Activated naive CD4-positive, alpha-beta T cell (primary cell): ENCODE measurements at regions not wholly inside any gene's neighbourhood (a gene's known extent, or its start where the extent isn't known, plus 50 kb on each side); places are given as distances from the start of the nearest gene placed in this dataset.

Experiments used
- DNase-seq, 4 experiments: peaks; one replicate each; lab custom pipeline; 2025; lab: John Stamatoyannopoulos, UW

DNA sequence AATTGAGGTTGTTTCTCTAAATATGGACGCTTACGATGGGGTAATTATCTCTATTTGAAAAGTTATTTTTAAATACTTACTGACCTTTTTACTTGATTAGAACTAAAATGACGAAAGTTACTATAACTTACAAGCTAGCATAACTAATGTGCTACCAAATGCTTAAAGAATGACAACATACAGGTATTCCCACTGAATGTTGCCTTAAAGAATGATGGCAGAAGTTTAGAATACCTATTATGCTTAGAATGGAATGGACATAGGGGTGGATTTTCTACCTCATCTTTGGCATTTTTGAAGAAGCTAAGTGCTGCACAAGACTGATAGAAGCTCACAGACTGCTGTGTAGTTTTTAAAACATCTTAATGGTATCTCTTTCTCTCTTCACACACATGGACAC, 284.8 kb downstream of the THBS2 start:
- DNase-seq, result no peak

DNA sequence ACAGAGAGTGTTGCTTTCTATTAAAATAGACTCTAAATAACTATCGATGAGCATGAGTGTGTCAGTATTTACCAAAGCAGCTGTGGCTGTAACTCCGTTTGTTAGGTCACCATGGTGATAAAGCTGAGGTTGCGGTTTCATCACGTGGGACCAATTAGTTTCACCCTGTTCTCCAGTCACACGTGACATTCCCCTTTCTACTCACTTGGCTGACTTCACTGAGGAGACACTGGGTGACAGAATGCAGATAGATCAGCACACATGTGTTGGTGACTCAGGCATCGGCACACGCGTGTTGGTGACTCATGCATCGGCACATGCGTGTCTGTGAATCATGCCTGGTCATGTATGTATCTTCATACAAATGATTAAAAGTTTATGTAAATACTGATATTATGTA, 285.4 kb downstream of the THBS2 start:
- DNase-seq, result no peak

DNA sequence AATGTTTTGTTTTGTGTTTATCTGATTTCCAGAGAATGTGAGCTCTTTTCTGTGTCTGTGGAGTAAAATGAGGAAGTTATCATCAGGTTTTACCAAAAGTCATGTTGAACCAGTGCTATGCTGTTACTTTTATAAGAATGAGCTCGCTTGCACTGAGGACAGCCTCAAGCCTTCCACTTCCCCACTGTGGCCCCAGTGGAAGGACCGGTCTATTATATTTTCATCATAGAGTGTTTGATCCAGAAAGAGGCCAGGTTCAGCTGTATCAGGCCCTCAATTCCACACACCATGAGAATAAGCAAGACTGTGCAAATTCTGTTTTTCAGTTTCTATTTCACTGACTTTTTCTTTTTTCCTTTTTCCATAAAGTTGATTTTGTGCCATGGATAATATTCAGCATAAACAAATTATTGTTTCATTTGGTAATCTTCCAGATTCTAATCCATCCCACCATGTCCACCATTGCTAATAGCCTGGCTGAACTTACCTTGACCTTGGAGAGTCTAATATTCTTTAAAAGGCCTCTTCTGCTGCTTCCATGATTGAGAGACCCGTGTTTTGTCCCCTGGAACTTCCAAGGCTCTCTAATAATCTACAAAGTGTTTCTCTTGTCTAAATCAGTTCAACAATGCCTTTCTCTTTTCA, 286.2 kb downstream of the THBS2 start:
- DNase-seq, result no peak

DNA sequence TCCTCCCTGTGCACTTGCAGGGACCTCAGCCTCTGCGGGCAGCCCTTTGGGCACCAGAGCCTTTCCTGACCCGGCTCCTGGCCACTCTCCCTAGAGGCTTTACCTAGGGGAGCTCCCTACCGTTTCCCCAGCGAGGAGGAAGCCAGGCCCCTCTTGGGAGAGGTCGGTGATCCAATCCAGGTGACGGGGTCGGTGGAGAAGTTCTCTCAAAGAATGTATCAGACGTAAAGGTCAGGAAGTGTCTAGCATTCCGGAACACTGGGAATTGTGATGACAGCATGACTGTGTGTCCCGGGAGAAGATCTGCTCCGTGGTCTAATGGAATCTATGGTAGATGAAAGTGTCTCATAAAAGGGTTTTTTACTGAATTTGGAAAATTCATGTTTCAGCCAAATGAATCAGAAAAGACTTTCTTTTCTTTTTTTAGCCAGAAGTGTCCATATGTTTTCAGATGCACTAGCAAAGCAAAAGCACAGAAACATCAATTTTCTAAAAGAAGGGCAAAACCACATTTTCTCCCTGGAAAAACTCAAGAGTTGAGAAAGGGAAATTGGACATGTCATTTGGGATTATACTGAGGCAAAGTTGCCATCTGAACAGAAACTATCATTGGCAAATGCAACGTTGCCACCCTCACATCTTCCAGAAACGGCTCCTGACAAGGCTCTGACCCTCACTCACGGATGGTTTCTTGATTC, 289.4 kb downstream of the THBS2 start:
- no peak for DNase-seq

DNA sequence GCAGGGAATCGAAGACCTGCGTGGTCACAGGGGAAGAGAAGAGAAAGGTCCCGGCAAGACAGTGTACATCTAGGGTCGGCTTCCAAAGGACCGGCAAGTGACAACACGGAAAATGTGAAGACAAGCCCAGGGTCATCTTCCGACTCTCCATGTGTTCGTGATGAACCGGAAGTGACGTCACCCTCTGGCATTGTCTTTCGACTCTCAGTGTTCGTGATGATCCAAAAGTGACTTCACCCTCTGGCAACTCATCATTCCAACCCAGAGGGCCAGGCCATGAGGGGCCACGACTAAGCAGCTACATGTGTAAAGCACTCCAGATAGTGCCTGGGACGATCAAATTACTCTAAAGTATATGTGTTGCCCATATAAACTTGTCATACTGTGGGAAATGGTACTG, 290.8 kb downstream of the THBS2 start:
- no peak for DNase-seq

DNA sequence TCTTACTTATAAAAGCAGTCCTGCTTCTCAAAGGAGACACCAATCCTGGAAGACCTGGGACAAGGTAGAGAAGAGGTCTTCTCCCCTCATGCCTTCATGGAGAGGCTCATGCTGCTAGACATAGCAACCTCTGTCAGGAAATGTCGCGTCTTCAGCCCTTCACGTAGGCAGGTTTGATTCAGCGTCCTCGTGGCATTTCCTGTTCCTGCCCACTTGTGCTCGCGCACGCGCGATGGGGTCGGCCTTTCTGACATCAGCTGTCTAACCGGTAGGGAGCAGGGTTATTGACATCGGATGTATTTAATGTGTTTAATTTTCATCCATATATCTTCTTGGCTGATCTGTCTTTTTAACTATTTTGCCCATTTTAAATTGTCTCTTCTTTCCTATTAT, 292.4 kb downstream of the THBS2 start:
- DNase-seq, result no peak

DNA sequence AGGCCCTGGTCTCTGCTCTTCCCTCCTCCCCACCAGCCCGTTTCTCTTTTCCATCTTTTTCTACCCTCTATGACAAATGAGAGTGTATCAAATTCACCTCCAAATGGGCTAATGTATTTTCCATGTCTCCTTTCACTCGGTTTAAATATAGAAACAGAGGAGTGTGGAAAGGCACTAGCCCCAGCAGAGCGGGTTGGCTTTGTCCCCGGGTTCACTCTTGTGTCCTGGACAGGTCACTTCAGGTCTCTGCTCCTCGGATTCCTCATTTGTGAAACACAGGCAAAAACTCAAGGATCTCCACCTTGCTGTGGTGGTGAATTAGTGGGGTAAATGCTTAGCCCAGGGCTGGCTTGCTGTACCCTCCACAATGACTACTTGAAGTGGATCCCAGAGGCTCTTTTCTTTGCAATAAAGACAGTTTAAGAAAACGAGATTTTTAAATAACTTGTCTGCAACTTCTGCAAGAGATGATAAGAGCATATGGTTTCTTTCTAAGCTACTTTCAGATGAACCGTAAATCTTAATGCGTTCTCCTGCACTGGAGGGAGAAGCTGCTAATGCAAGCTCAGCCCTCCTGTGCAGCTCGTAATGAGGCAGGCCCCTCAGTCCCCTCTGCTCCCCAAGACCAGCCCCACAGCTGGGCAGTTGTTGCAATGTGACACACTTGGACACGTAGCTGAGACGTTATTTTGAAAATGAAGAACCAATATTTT, 292.9 kb downstream of the THBS2 start:
- DNase-seq, result no peak

DNA sequence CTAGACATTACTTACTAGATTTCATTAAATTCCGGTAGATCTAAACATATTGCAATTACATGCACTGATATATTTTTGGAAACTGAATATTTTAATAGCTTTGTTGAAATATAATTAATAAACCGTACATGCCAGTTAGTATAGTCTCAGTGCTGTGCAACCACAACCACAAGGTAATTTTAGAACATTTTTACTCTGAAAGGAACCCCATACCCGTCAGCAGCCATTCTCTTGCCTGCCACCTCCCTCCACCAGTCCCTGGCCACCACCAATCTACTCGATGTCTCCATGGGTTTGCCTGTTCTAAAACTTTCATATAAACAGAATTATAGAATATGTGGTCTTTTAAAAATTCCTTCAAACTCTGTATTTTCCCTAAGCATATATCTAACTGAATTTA, 293.9 kb downstream of the THBS2 start:
- DNase-seq, result no peak

DNA sequence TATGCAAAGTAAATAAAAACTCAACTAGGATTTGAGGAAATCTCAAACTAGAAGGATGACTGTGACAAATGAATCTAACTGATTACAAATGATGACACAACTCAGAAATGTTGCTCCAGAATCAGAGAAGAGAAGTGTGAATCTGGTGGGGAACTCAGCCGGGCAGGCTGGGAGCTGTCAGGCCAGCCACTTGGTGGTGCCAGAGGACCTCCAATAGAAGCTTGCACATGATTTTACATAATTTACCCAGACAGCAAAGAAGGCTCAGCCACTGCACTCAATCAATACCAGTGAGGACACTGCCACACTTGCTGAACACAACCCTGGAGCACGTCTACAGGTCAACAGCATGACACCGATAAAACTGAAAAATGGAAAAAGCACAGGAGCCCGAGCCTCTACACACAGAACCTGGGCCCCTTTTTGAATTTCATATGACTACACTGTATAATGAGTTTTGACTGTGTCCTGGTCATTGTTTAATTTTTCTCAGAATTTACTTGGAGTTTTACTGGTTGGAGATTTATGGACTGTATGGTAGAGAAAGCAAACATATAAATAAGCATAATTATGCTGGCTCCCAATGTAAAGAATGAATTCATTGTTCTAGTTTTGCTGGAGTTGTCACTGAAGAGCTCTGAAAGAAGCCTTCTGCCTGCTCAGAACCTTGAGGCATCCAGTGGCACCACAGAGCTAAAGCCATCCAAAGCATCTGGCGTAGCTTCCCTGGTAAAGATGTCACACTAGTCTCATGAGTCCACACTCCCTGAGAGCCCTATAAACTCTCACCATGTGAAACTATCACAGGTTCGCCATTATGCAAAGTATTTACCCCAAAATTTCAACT, 296.5 kb downstream of the THBS2 start:
- peak in 1 of 4 experiments; percentile 18 for DNase-seq

DNA sequence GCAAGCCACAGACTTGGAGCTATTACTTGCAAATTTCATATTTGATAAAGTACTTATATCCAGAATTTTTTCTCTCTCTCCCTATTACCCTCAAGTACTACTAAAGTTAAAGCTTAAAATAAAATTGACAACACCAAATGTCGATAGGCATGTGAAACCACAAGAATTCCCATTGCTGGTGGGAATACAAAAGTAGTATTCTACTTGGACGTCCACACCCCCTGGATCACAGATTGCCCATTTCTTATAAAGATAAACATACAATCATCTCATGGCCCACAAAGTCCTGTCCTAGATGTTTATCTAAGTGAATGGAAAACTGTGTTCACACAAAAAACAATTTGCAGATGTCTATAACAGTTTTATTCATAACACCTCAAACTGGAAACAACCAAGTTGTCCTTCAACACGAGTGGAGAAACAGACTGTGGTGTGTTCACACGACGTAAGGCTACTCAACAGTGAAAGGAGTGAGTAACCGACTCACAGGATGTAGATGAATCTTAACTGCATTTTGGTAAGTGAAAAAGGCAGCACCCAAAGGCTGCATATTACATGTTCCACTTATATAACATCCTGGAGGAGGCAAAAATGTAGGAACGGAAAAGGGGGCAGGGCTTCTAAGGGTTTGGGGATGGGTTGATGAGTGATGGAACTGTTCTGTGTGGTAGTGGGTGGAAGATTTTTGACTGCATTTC, 297.4 kb downstream of the THBS2 start:
- DNase-seq, result no peak

DNA sequence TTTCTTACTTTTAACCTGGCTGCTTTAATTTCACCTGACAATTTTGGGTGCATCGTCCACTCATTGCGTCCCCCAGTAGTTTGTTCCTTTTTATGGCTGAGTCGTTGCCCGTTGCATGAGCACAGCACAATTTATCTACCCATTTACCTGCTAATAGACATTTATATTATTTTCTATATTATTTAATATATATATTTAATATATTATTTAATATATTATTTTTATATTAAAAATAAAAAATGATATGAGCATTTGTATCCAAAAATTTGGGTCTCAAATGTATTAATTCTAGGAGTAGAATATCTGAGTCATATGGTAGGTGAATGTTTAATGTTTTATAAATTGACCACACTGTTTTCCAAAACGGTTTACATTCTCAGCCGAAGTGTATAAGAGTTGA, 300.2 kb downstream of the THBS2 start:
- no peak for DNase-seq

DNA sequence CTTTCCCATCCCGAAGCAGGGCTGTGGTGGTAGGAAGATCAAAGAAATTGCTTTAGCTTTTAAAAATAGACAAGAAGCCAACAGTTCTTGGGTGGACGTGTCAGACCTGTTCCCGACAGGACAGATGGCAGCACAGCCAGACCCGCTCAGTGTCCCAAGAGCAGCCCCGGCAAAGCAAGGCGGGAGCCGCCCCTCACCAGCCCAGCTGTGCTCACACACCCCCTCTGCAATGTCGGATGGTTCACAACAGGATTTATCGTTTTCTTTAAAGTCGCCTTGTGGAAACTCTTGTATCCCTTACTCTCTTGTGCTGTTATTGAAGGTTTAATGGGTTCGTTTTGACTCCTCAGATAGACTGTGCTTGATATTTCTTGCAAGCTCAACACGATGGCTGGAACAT, 302.4 kb downstream of the THBS2 start:
- DNase-seq, result no peak

DNA sequence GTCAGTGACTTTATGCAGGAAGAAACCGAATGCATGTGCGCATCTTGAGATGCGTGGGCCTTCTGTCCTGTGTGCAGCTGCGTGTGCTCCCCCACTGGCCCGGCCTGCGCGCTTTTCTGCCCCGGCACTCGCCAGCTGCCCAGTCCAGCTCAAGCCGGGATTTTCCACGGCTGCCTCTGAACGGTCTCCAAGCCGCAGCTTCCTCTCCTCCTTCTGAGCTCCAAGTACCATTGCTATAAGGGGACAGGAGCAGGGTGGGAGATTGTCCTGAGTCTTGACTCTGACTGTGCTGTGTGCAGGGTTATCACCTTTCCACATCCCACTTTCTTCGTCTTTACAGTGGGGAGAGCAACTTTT, 302.8 kb downstream of the THBS2 start:
- no peak for DNase-seq

DNA sequence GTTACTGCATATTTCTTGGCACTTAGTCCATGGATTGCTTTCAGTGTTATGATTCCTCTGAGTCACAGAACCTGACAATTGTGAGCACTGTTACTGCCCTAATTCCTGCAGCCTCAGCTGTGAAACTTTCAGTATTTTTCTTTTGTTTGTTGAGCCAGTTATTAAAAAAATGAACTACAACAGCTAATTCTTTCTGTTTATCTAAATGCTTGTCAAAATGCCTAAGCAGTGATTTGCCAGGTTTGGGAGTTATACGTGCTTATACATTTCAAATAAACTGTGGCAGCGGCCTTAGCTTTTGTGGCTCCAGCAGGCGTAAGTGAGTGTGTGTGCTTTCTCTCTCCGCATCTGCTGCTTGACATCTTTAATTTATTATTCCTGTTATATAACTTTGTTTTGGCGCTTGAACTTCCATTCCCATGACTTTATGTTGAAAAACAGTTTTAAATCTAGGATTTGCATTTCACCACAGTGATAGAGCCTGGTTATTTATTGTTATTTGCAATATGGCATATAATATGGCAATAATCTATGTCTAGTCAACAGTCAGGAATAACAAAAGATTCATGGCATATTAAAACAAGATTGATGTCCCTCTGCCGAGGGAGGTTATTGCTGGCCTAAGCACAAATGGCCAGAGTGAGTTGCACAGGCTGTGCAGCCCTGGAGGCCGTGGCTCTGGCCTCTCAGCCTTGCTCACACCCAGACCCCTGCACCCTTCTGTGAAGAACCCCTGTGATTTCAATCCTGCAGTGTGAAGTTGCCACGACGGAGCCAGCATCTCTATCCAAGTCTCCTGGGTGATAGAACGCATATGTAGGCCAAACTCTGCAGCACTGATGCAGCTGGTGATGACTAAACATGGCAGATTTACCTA, 303.4 kb downstream of the THBS2 start:
- DNase-seq, result no peak

DNA sequence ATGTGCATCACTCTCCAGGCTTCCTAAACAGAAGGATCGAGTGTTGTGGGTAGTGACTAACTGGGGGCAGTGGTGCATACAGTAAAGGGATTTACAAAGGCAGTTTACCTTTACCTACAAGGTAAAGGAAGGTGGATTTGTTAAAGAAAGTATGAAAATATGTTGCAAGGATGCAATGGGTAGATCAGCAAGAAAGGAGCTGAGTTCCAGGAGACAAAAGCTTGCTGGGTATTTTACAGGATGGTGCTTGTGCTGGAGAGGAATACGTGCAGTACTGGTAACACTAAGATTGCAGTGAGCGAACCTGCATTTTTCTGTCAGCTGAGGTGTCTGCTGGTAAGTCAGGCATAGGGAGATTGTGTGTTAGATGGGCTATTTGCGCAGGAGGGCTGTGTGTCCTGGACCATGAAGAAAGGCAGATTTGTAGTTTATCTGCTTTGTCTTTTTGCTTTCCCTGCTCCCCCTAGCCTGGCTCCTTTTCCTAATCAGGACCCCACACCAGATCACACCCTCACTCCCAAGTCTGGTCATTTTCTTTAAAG, 304.6 kb downstream of the THBS2 start:
- no peak for DNase-seq

DNA sequence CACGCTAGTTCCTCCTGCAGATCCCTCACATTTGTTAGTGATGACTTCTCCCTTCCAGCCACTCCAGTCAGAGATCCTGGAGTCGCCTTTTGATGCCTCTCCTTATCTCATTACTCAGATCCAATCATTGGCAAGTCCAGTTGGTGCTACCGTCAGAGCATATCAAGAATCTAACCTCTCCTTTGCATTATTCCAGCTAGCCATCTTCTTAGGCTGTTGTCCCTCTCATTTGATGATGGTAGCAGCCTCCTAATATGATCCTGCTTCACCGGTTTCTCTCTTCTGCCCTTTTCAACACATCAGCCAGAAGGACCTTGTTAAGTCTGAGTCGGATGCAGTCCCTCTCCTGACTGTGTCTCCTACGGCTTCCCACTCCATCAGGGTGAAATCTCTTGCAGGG, 305.6 kb downstream of the THBS2 start:
- DNase-seq, result no peak

DNA sequence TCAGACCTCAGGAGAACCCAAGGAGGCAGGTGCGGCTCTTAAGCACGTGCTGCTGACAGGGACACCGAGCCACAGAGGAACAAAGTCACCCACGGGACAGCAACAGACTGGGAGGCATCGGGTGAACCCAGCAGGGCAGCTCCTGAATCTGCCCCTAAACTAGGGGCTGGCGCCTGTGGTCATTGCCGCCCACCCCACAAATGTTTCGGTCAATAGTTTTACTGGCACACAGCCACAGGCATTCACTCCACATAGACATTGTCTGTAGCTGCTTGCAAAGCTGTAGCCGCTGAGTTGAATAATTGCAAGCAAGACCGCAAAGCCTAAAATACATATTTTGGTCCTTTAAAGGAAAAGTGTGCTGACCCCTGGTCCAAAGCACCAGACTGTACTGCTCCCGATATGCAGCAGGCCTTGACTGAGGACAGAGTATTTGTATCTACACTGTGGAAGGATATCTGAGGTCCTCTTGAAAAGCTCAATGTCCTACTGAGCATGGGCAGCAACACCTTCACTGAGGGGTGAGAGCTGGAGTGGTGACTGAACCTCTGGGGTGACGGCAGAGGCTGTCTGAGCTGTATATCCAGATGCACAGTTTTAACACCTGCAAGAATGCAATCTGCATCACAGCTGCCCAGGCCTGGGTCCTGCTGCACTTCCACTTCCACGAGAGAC, 310.3 kb downstream of the THBS2 start:
- no peak for DNase-seq

DNA sequence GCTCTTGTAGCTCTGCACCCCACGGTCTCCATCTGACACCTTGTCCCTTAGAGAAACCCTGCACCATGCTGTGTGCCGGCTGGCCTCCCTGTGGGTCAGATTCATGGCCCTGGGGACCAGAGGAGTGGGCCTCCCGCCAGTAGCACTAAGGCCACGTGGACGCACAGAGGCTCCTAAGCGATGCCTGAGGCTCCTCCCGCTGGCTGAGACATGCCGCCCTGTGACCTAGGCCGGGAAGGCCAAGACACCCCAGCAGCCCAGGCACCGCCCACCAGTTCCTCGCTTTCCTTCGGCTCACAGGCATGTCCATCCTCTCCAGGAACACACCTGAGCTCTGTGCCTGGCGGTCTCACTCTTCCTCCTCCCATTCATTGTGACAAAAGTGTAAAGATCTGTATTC, 311.0 kb downstream of the THBS2 start:
- no peak for DNase-seq

DNA sequence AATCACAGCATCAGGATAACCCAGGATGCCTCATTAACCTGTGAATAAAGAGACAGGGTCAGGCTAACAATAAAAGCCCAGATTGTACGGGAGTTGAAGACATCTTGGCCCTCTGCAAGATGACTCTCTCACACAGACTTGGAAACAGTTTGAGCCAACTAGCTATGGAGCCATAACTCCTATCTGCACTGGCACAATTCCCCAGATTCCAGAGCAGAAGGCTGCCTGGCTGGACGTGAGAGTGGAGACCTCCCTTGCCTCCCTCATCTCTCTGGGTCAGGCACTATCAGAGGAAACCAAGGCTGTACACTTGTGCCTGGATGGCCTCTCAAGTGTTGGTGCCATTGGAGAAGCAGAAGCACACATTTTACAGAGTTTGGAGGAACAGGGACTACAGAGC, 312.6 kb downstream of the THBS2 start:
- no peak for DNase-seq

DNA sequence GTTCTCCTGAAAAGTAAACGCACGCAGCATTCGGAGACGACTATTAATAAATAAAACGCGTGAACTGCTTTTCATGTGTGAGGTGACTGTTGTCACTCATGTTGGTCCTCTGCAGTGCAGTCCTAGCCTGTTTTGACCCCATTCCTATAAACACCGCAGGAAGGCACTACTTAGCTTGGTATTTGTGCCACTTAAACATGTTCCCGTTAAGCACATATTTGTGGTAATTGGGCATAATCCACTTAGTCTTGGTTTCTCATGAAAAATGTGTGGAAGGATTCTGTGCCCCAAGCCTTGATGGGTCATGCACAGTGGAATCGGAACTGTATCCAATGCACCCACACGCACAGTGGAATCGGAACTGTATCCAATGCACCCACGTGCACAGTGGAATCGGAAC, 313.9 kb downstream of the THBS2 start:
- no peak for DNase-seq
